DOHH2 (cell line): ENCODE measurements at regions not wholly inside any gene's neighbourhood (a gene's known extent, or its start where the extent isn't known, plus 50 kb on each side); places are given as distances from the start of the nearest gene placed in this dataset.

Experiments used
- H3F3A ChIP-seq: fragments of 200-600 bp; sonication (generic), shearing (Covaris generic); 2 replicates; pipeline ENCODE4 v1.6.0; 2016; ENCODE audit warnings: antibody characterized with exemption, mild to moderate bottlenecking; ENCODE audit not compliant: control insufficient read depth, insufficient read depth
- H3K27ac ChIP-seq: fragments of 200-600 bp; sonication (generic); 2 replicates; pipeline ENCODE4 v1.5.1; 2014; ENCODE audit warnings: low read depth, mild to moderate bottlenecking, low read length, moderate library complexity
- H3K27me3 ChIP-seq: fragments of 200-600 bp; sonication (generic); 2 replicates; pipeline ENCODE4 v1.6.1; 2014; ENCODE audit warnings: mild to moderate bottlenecking, low read length, mixed read lengths; ENCODE audit not compliant: control insufficient read depth
- H3K36me3 ChIP-seq: fragments of 200-600 bp; sonication (generic); 2 replicates; pipeline ENCODE4 v1.6.1; 2014; ENCODE audit warnings: mild to moderate bottlenecking, low read length, moderate library complexity, mixed read lengths; ENCODE audit not compliant: control insufficient read depth
- H3K4me1 ChIP-seq: fragments of 200-600 bp; sonication (generic); 2 replicates; pipeline ENCODE4 v1.6.1; 2014; ENCODE audit warnings: mild to moderate bottlenecking, low read length, mixed read lengths; ENCODE audit not compliant: control insufficient read depth
- H3K4me2 ChIP-seq: fragments of 200-600 bp; sonication (generic); 2 replicates; pipeline ENCODE4 v1.6.0; 2014; ENCODE audit warnings: mild to moderate bottlenecking, low read length, moderate library complexity
- H3K4me3 ChIP-seq: fragments of 200-600 bp; sonication (generic); 2 replicates; pipeline ENCODE4 v1.5.1; 2014; ENCODE audit warnings: mild to moderate bottlenecking, low read length, mixed read lengths
- H3K79me2 ChIP-seq: fragments of 200-600 bp; sonication (generic); 2 replicates; pipeline ENCODE4 v1.6.1; 2014; ENCODE audit warnings: mild to moderate bottlenecking, low read length, mixed read lengths; ENCODE audit not compliant: control insufficient read depth
- H3K9me2 ChIP-seq: fragments of 200-600 bp; sonication (generic); replicated peaks from 2 replicates; pipeline ENCODE4 v1.6.1; 2014; ENCODE audit warnings: mild to moderate bottlenecking, low read length, mixed read lengths; ENCODE audit not compliant: control insufficient read depth
- H3K9me3 ChIP-seq: fragments of 200-600 bp; sonication (generic); 2 replicates; pipeline ENCODE4 v1.6.1; 2014; ENCODE audit warnings: antibody characterized with exemption, low read length, mixed read lengths; ENCODE audit not compliant: control insufficient read depth, insufficient read depth
- H4K20me1 ChIP-seq: fragments of 200-600 bp; sonication (generic); 2 replicates; pipeline ENCODE4 v1.6.0; 2014; ENCODE audit warnings: low read depth, mild to moderate bottlenecking, antibody characterized with exemption, low read length, moderate library complexity; ENCODE audit not compliant: control insufficient read depth, insufficient read depth
- CTCF ChIP-seq: fragments of 200-600 bp; sonication (generic); IDR thresholded peaks from one replicate; pipeline ENCODE4 v1.5.1; 2014; ENCODE audit warnings: antibody characterized with exemption, mild to moderate bottlenecking, low read depth, low read length; ENCODE audit not compliant: poor library complexity, severe bottlenecking
- EZH2phosphoT487 ChIP-seq: fragments of 200-600 bp; sonication (generic); IDR thresholded peaks from 2 replicates; pipeline ENCODE4 v1.6.1; 2017; ENCODE audit warnings: borderline replicate concordance, mild to moderate bottlenecking, antibody characterized with exemption, low read length, moderate library complexity, mixed read lengths

GRCh38 chr9:7479300-7479699 is 320.3 kb downstream of the DMAC1 start:
- Histone ChIP-seq H3K9me3 (no peaks in the 10 kb centered on the region), H3K4me1 (no peaks in the 10 kb centered on the region), H3F3A (no peaks in the 10 kb centered on the region), H3K36me3 (no peaks in the 10 kb centered on the region), H3K27ac (no peak overlapping the region), H4K20me1 (no peaks in the 10 kb centered on the region), H3K79me2 (no peaks in the 10 kb centered on the region), H3K4me2 (no peak overlapping the region), H3K4me3 (no peak overlapping the region), H3K9me2 (no peaks in the 10 kb centered on the region), H3K27me3 (no peaks in the 10 kb centered on the region)
- TF ChIP-seq CTCF (no peak), EZH2phosphoT487 (no peak)

GRCh38 chr9:7478646-7479045 is 320.9 kb downstream of the DMAC1 start:
- no peaks in the 10 kb centered on the region for H3K27me3 ChIP-seq
- H3K27ac ChIP-seq = no peak overlapping the region
- H4K20me1 ChIP-seq = no peaks in the 10 kb centered on the region
- no peaks in the 10 kb centered on the region for H3K4me1 ChIP-seq
- no peak overlapping the region for H3K4me2 ChIP-seq
- no peaks in the 10 kb centered on the region for H3K36me3 ChIP-seq
- H3K79me2 ChIP-seq = no peaks in the 10 kb centered on the region
- H3K9me3 ChIP-seq = no peaks in the 10 kb centered on the region
- TF ChIP-seq CTCF = no peak
- no peak for TF ChIP-seq EZH2phosphoT487
- H3F3A ChIP-seq = no peaks in the 10 kb centered on the region
- no peaks in the 10 kb centered on the region for H3K9me2 ChIP-seq
- H3K4me3 ChIP-seq = no peak overlapping the region

GRCh38 chr9:7467186-7467585 is 332.4 kb downstream of the DMAC1 start:
- Histone ChIP-seq H3F3A (no peaks in the 10 kb centered on the region), H3K4me2 (no peak overlapping the region), H4K20me1 (no peaks in the 10 kb centered on the region), H3K9me3 (no peaks in the 10 kb centered on the region), H3K36me3 (no peaks in the 10 kb centered on the region), H3K9me2 (no peaks in the 10 kb centered on the region), H3K27ac (no peak overlapping the region), H3K4me3 (no peak overlapping the region), H3K4me1 (no peaks in the 10 kb centered on the region), H3K27me3 (peaks cover 7% of the 10 kb centered on the region; the same call in 1 of the 2 replicates), H3K79me2 (no peaks in the 10 kb centered on the region)
- TF ChIP-seq CTCF = no peak
- TF ChIP-seq EZH2phosphoT487 = no peak

GRCh38 chr9:7461791-7462190 is 337.8 kb downstream of the DMAC1 start:
- 0 out of 2 replicates have a peak, but pooled peaks cover 4% of the 10 kb centered on the region for H3K27me3 ChIP-seq
- no peaks in the 10 kb centered on the region for H4K20me1 ChIP-seq
- no peaks in the 10 kb centered on the region for H3K79me2 ChIP-seq
- H3K27ac ChIP-seq = no peak overlapping the region
- no peak overlapping the region for H3K4me2 ChIP-seq
- no peak for TF ChIP-seq EZH2phosphoT487
- TF ChIP-seq CTCF = no peak
- H3F3A ChIP-seq = no peaks in the 10 kb centered on the region
- H3K36me3 ChIP-seq = no peaks in the 10 kb centered on the region
- no peaks in the 10 kb centered on the region for H3K9me2 ChIP-seq
- no peak overlapping the region for H3K4me3 ChIP-seq
- H3K4me1 ChIP-seq = no peaks in the 10 kb centered on the region
- no peaks in the 10 kb centered on the region for H3K9me3 ChIP-seq
